ENCODE measurements at regions not wholly inside any gene's neighbourhood (a gene's known extent, or its start where the extent isn't known, plus 50 kb on each side); places are given as distances from the start of the nearest gene placed in this dataset.

DNA sequence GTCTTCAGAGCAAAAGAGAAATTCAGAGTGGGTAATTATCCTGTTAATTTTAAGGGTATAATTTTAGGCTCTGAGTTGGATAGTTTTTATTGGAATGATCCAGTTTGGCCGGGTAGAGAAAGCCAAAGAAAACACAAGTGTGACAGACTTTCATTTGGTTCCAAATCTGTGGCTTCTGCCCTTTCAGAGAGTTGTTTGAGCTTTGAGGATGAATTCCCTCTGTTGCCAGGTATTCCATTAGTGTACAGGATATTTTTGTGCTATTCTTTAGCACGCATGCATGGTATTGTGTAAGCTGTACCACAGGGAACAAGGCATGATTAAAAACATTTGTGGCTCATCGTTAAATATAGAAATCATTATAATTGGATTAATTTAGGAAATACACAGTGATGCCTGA, 384.4 kb downstream of the ADGRL2 start:
- TF ChIP-seq, protein P1, sequence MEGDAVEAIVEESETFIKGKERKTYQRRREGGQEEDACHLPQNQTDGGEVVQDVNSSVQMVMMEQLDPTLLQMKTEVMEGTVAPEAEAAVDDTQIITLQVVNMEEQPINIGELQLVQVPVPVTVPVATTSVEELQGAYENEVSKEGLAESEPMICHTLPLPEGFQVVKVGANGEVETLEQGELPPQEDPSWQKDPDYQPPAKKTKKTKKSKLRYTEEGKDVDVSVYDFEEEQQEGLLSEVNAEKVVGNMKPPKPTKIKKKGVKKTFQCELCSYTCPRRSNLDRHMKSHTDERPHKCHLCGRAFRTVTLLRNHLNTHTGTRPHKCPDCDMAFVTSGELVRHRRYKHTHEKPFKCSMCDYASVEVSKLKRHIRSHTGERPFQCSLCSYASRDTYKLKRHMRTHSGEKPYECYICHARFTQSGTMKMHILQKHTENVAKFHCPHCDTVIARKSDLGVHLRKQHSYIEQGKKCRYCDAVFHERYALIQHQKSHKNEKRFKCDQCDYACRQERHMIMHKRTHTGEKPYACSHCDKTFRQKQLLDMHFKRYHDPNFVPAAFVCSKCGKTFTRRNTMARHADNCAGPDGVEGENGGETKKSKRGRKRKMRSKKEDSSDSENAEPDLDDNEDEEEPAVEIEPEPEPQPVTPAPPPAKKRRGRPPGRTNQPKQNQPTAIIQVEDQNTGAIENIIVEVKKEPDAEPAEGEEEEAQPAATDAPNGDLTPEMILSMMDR (IDR thresholded peaks at IDR 0.05) = no peak
- Histone ChIP-seq H3K4me3 (no peak overlapping the region), H3K27ac (no peak overlapping the region)
- no peak for DNase-seq (ENCODE audit: low spot score)

DNA sequence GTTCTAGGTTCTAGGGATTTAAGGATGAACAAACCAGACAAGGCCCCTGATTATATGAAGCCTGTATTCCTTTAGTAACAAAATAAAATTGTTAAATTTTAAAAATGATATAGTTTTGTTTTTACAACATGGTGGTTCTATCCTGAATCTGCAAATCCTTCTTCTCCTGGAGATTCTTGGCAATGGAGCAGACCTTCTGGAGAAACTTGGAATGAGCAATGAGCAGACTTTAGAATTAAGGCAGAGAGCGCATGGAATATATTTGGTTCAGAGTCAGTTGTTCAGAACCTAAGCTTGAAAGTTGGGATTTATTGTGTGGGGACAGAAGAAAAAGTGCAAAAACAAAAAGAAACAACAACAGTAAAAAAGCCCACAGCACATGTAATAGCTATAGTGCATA, 381.1 kb downstream of the ADGRL2 start:
- no peak for DNase-seq (ENCODE audit: low spot score)
- TF ChIP-seq, protein P1 (IDR thresholded peaks at IDR 0.05) = no peak
- H3K27ac ChIP-seq = no peak overlapping the region
- no peak overlapping the region for H3K4me3 ChIP-seq

DNA sequence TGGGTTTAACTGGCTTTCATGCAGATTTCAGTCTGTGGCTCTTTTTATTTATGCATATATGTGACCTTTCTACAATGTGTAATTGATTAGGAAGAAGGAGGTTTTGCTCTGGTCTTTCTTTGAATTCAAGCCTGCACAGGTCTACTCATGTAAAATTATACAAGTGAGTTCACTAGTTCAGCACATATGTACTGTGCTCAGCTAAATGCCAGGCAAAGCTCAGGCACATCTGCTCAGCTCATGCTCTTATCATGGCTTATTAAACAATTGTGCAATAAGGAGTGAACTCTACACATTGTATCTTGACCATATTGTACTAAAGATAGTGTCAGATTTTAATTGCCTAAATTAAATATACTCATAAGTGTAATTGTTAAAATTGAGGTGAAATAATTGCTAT, 378.4 kb downstream of the ADGRL2 start:
- H3K27ac ChIP-seq = no peak overlapping the region
- TF ChIP-seq, protein P1 (IDR thresholded peaks at IDR 0.05) = no peak
- H3K4me3 ChIP-seq = no peak overlapping the region
- DNase-seq (ENCODE audit: low spot score) = no peak

DNA sequence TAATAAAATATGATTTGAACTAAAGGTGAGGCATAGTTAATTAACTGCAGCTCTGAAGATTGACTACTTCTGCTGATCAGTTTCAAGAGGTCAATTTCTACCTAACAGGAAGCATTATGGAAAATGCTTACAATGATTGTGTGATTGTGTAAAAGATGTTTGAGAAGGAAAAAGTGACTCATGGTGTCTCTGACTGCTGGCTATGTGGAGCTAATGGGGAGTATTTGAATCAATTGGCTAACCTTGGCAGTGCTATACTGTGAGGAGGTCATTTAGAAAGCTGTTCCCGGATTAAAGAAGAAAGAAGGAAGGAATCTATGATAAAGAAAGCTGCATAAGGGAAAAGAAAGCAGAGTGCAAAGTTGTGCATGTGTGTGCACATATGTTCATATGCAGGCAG, 376.5 kb downstream of the ADGRL2 start:
- TF ChIP-seq, protein P1 (IDR thresholded peaks at IDR 0.05) = no peak
- no peak overlapping the region for H3K27ac ChIP-seq
- DNase-seq (ENCODE audit: low spot score) = no peak
- no peak overlapping the region for H3K4me3 ChIP-seq

DNA sequence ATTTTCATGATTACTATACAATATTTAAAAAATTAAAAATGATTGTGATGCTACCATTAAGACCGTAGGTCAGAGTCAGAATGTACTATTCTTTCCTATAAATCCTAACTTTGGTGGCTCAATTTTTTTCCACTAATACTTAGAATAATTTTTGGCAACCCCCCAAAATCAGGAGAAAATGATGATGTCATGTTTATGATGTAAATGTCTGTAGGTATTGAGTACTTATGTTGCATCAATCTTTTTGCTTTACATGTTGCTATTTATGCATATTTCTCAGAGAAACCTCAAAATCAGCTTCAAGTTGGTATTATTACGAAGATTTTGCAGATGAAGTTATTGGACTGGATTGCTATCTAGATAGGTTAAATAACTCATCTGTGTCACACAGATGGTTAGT, 371.2 kb downstream of the ADGRL2 start:
- TF ChIP-seq, protein P1 (IDR thresholded peaks at IDR 0.05) = no peak
- Histone ChIP-seq H3K4me3 (no peak overlapping the region), H3K27ac (no peak overlapping the region)
- DNase-seq (ENCODE audit: low spot score) = no peak

DNA sequence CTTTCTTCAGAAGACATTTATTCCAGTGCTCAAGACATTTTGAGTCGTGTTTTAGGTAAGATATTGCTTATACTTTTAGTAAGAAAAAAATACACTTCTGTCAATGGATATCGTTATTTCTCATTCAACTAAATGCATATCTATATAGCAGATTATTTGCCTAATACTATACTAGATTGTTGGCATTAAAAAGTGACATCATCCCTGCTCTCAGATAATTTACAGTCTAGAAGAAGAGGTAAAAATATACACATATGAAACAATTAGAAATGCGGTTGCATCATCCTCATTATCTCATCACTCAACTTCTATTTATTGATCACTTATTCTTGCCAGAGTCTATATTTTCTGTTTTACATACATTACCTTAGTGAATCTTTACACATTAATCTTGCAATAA, 367.7 kb downstream of the ADGRL2 start:
- no peak overlapping the region for H3K4me3 ChIP-seq
- TF ChIP-seq, protein P1 (IDR thresholded peaks at IDR 0.05) = no peak
- DNase-seq (ENCODE audit: low spot score) = no peak
- no peak overlapping the region for H3K27ac ChIP-seq

DNA sequence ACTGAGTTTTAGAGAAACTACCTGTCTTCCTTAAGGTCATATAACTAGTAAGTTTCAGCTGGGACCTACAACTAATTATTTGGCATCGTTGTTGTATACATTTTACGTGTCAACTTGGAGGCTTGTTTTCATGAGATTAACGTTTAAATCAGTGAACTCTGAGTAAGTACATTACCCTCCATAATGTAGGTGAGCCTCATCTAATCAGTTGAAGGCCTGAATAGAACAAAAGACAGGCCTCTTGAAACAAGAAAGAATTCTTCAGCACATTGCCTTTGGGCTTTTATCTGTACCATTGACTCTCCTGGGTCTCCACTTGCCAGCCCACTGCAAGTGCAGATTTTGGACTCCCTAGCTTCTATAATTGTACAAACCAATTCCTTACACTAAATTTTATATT, 364.6 kb downstream of the ADGRL2 start:
- no peak overlapping the region for H3K4me3 ChIP-seq
- no peak overlapping the region for H3K27ac ChIP-seq
- TF ChIP-seq, protein P1 (IDR thresholded peaks at IDR 0.05) = no peak
- no peak for DNase-seq (ENCODE audit: low spot score)

All from coronary artery (tissue), 2 donors.